MM.1S (cell line): ENCODE measurements at regions not wholly inside any gene's neighbourhood (a gene's known extent, or its start where the extent isn't known, plus 50 kb on each side); places are given as distances from the start of the nearest gene placed in this dataset.
A peak's percentile ranks its signal among the peaks of the same experiment; 100 is the strongest.

ENCODE experiments used
- DNase-seq: peaks from one replicate; pipeline ENCODE4 v3.0.0-alpha.2; 2015
- H2AFZ ChIP-seq: fragments of 300-600 bp; sonication (generic); 2 replicates; pipeline ENCODE4 v1.6.0; 2016; ENCODE audit warnings: antibody characterized with exemption, low read length
- H3F3A ChIP-seq: fragments of 300-600 bp; sonication (generic); 2 replicates; pipeline ENCODE4 v1.6.1; 2016; ENCODE audit warnings: mild to moderate bottlenecking, antibody characterized with exemption, low read length, moderate library complexity, mixed read lengths; ENCODE audit not compliant: insufficient read depth
- H3K27ac ChIP-seq: fragments of 300-600 bp; sonication (generic); 2 replicates; pipeline ENCODE4 v1.5.1; 2016; ENCODE audit warnings: mild to moderate bottlenecking, low read length
- H3K27me3 ChIP-seq: fragments of 300-600 bp; sonication (generic); replicated peaks from 2 replicates; pipeline ENCODE4 v1.6.0; 2016; ENCODE audit warnings: low read length; ENCODE audit not compliant: insufficient read depth
- H3K36me3 ChIP-seq: fragments of 300-600 bp; sonication (generic); replicated peaks from 2 replicates; pipeline ENCODE4 v1.6.1; 2016; ENCODE audit warnings: mild to moderate bottlenecking, low read length, mixed read lengths; ENCODE audit not compliant: insufficient read depth
- H3K4me1 ChIP-seq: fragments of 300-600 bp; sonication (generic); 2 replicates; pipeline ENCODE4 v1.6.1; 2016; ENCODE audit warnings: low read length, mixed read lengths
- H3K4me2 ChIP-seq: fragments of 300-600 bp; sonication (generic); 2 replicates; pipeline ENCODE4 v1.6.0; 2016; ENCODE audit warnings: low read depth, low read length
- H3K4me3 ChIP-seq: fragments of 300-600 bp; sonication (generic); 2 replicates; pipeline ENCODE4 v1.5.1; 2016; ENCODE audit warnings: low read length, mixed read lengths
- H3K79me2 ChIP-seq: fragments of 300-600 bp; sonication (generic); 2 replicates; pipeline ENCODE4 v1.6.1; 2016; ENCODE audit warnings: mixed run types, low read length, mixed read lengths
- H3K9ac ChIP-seq: fragments of 300-600 bp; sonication (generic); 2 replicates; pipeline ENCODE4 v1.6.1; 2016; ENCODE audit warnings: low read length, mixed read lengths
- H3K9me2 ChIP-seq: fragments of 300-600 bp; sonication (generic); replicated peaks from 2 replicates; pipeline ENCODE4 v1.6.1; 2016; ENCODE audit warnings: mild to moderate bottlenecking, low read length, mixed read lengths; ENCODE audit not compliant: insufficient read depth
- H3K9me3 ChIP-seq: fragments of 300-600 bp; sonication (generic); replicated peaks from 2 replicates; pipeline ENCODE4 v1.6.1; 2016; ENCODE audit warnings: mild to moderate bottlenecking, low read length, mixed read lengths; ENCODE audit not compliant: insufficient read depth
- H4K20me1 ChIP-seq: fragments of 300-600 bp; sonication (generic); 2 replicates; pipeline ENCODE4 v1.6.1; 2016; ENCODE audit warnings: mild to moderate bottlenecking, low read length, moderate library complexity, mixed read lengths; ENCODE audit not compliant: insufficient read depth
- EZH2 ChIP-seq: fragments of 300-600 bp; sonication (generic); optimal IDR thresholded peaks from 2 replicates; pipeline ENCODE3; 2017; ENCODE audit warnings: low read depth, mild to moderate bottlenecking, antibody characterized with exemption, low read length, mixed read lengths
- EZH2phosphoT487 ChIP-seq: fragments of 300-600 bp; sonication (generic); IDR thresholded peaks from 2 replicates; pipeline ENCODE4 v1.6.1; 2018; ENCODE audit warnings: antibody characterized with exemption, low read length
- TF ChIP-seq, protein P1 (sequence below): fragments of 300-600 bp; sonication (generic); IDR thresholded peaks from 2 replicates; pipeline ENCODE4 v1.5.1; 2016; ENCODE audit warnings: antibody characterized with exemption, low read length, mixed read lengths

DNA sequence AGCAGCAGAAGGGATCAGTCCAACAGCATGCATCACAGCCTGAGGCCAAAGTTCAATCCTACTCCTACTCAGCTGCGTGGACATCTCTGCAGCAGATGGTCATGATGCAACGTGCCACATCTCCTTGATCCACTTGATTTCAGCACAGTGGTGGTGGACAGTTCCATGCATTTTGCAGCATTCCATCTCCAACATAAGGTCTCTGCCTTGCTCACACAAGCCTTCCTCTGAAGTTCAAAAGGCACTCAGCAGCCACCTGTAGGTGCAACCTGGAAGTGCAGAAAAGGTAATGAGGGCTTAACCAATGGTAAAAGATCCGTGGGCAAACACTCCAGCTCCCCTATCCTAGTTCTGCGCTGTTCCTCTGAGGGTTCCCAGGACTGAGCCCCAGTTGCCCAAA lies 57.5 kb upstream of the CHCHD3 start:
- DNase-seq: no peak
- H3K9me2 ChIP-seq: no peaks in the 10 kb centered on the region
- H3F3A ChIP-seq: no peaks in the 10 kb centered on the region
- H3K4me2 ChIP-seq: no peak overlapping the region
- TF ChIP-seq, protein P1, sequence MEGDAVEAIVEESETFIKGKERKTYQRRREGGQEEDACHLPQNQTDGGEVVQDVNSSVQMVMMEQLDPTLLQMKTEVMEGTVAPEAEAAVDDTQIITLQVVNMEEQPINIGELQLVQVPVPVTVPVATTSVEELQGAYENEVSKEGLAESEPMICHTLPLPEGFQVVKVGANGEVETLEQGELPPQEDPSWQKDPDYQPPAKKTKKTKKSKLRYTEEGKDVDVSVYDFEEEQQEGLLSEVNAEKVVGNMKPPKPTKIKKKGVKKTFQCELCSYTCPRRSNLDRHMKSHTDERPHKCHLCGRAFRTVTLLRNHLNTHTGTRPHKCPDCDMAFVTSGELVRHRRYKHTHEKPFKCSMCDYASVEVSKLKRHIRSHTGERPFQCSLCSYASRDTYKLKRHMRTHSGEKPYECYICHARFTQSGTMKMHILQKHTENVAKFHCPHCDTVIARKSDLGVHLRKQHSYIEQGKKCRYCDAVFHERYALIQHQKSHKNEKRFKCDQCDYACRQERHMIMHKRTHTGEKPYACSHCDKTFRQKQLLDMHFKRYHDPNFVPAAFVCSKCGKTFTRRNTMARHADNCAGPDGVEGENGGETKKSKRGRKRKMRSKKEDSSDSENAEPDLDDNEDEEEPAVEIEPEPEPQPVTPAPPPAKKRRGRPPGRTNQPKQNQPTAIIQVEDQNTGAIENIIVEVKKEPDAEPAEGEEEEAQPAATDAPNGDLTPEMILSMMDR: 0 out of 2 replicates have a peak, but pooled peaks have one; percentile 14
- TF ChIP-seq EZH2: no peak
- no peak for TF ChIP-seq EZH2phosphoT487
- no peak overlapping the region for H3K4me3 ChIP-seq
- H3K4me1 ChIP-seq: no peaks in the 10 kb centered on the region
- no peak overlapping the region for H2AFZ ChIP-seq
- no peaks in the 10 kb centered on the region for H3K9me3 ChIP-seq
- H3K27ac ChIP-seq: no peak overlapping the region
- H3K79me2 ChIP-seq: no peaks in the 10 kb centered on the region
- H3K36me3 ChIP-seq: no peaks in the 10 kb centered on the region
- H3K9ac ChIP-seq: no peak overlapping the region
- H3K27me3 ChIP-seq: no peaks in the 10 kb centered on the region
- no peaks in the 10 kb centered on the region for H4K20me1 ChIP-seq

GRCh38 chr7:133139801-133140200 lies 57.9 kb upstream of the CHCHD3 start:
- Histone ChIP-seq H3K36me3 (no peaks in the 10 kb centered on the region), H3K4me2 (no peak overlapping the region), H2AFZ (no peak overlapping the region), H3K27me3 (no peaks in the 10 kb centered on the region), H3K79me2 (no peaks in the 10 kb centered on the region), H3F3A (no peaks in the 10 kb centered on the region), H3K4me1 (no peaks in the 10 kb centered on the region), H3K9ac (no peak overlapping the region), H3K27ac (no peak overlapping the region), H4K20me1 (no peaks in the 10 kb centered on the region), H3K9me3 (no peaks in the 10 kb centered on the region), H3K9me2 (no peaks in the 10 kb centered on the region), H3K4me3 (no peak overlapping the region)
- no peak for TF ChIP-seq EZH2
- no peak for TF ChIP-seq EZH2phosphoT487
- TF ChIP-seq, protein P1: no peak
- no peak for DNase-seq

- H3K4me3 ChIP-seq: no peak overlapping the region
- DNase-seq: no peak
- no peaks in the 10 kb centered on the region for H3K36me3 ChIP-seq
- no peaks in the 10 kb centered on the region for H3K9me3 ChIP-seq
- no peak overlapping the region for H3K9ac ChIP-seq
- no peaks in the 10 kb centered on the region for H3K27me3 ChIP-seq
- no peaks in the 10 kb centered on the region for H4K20me1 ChIP-seq
- no peak overlapping the region for H2AFZ ChIP-seq
- no peaks in the 10 kb centered on the region for H3F3A ChIP-seq
- no peaks in the 10 kb centered on the region for H3K4me1 ChIP-seq
- TF ChIP-seq, protein P1: no peak
- TF ChIP-seq EZH2 (no peak), EZH2phosphoT487 (no peak)
- no peak overlapping the region for H3K4me2 ChIP-seq
- no peaks in the 10 kb centered on the region for H3K9me2 ChIP-seq
- H3K27ac ChIP-seq: no peak overlapping the region
- H3K79me2 ChIP-seq: no peaks in the 10 kb centered on the region
These were observed 59.2 kb upstream of the CHCHD3 start for GRCh38 chr7:133140994-133141595.
